Skeletal muscle tissue (tissue), 3 donors: ENCODE measurements at regions not wholly inside any gene's neighbourhood (a gene's known extent, or its start where the extent isn't known, plus 50 kb on each side); places are given as distances from the start of the nearest gene placed in this dataset.

Source experiments
- H3K27ac ChIP-seq: one replicate; pipeline ENCODE4 v1.7.0; 2013; ENCODE audit warnings: mild to moderate bottlenecking, low read depth, low read length, inconsistent platforms
- H3K27me3 ChIP-seq, 3 donors: one replicate each; pipeline ENCODE4 v1.7.0; 2013; ENCODE audit warnings: low read length in 3 of 3; ENCODE audit not compliant: control insufficient read depth in 3 of 3, insufficient read depth in 3 of 3
- H3K36me3 ChIP-seq, 3 donors: one replicate each; pipeline ENCODE4 v1.7.0; 2013; ENCODE audit warnings: low read length in 3 of 3; ENCODE audit not compliant: control insufficient read depth in 3 of 3, insufficient read depth in 3 of 3
- H3K4me1 ChIP-seq, 3 donors: one replicate each; pipeline ENCODE4 v1.7.0; 2013; ENCODE audit warnings: low read length in 3 of 3, mild to moderate bottlenecking in 3 of 3; ENCODE audit not compliant: control insufficient read depth in 3 of 3, insufficient read depth in 3 of 3
- H3K4me3 ChIP-seq, 3 donors: one replicate each; pipeline ENCODE4 v1.7.0; 2013; ENCODE audit warnings: low read length in 3 of 3
- H3K9ac ChIP-seq, 3 donors: one replicate each; pipeline ENCODE4 v1.7.0; 2013; ENCODE audit warnings: low read length in 3 of 3, mild to moderate bottlenecking in 3 of 3, moderate library complexity in 2 of 3, low read depth in 1 of 3
- H3K9me3 ChIP-seq, 3 donors: one replicate each; pipeline ENCODE4 v1.7.0; 2013; ENCODE audit warnings: low read length in 3 of 3; ENCODE audit not compliant: control insufficient read depth in 3 of 3
- donor health status: Osteomylitis.

DNA sequence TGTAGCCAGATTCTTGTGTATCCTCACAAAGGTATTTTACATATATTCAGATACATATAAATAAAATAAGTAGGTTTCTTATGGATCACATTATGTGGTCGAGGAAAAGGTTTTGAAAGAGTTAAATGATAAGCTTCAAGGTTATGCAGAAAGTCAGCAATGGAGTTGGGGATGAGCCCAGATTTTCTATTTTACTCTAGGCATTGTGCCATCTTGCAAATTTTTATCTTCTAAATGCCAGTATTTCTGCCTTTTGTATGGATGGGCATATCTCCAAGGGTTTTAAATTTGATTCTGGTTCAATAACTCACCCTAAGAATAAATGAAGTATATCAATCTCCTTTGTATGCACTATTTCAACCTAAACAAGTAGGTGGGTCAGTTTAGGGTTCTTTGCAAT, 410.7 kb downstream of the DMRTA1 start:
- Histone ChIP-seq H3K9ac (no peak overlapping the region), H3K27ac (no peak overlapping the region), H3K27me3 (no peaks in the 10 kb centered on the region)

GRCh38 chr9:22863106-22863505, 416.5 kb downstream of the DMRTA1 start:
- Histone ChIP-seq H3K9ac (no peak overlapping the region), H3K4me3 (no peak overlapping the region), H3K36me3 (no peaks in the 10 kb centered on the region), H3K9me3 (peaks cover 0 to 3% (median 0%) of the 10 kb centered on the region in 3 donors), H3K27ac (no peak overlapping the region), H3K27me3 (no peaks in the 10 kb centered on the region), H3K4me1 (no peaks in the 10 kb centered on the region)

More for the DNA sequence above, 410.7 kb downstream of the DMRTA1 start:
- peaks cover 0 to 3% (median 0%) of the 10 kb centered on the region in 3 donors for H3K9me3 ChIP-seq
- H3K4me3 ChIP-seq, result no peak overlapping the region
- H3K4me1 ChIP-seq, result no peaks in the 10 kb centered on the region
- no peaks in the 10 kb centered on the region for H3K36me3 ChIP-seq

GRCh38 chr9:22863736-22864135, 417.1 kb downstream of the DMRTA1 start:
- no peaks in the 10 kb centered on the region for H3K36me3 ChIP-seq
- H3K4me3 ChIP-seq, result no peak overlapping the region
- H3K9me3 ChIP-seq, result peaks cover 0 to 3% (median 0%) of the 10 kb centered on the region in 3 donors
- no peak overlapping the region for H3K27ac ChIP-seq
- no peak overlapping the region for H3K9ac ChIP-seq
- no peaks in the 10 kb centered on the region for H3K27me3 ChIP-seq
- H3K4me1 ChIP-seq, result no peaks in the 10 kb centered on the region

GRCh38 chr9:22893196-22893843, 446.7 kb downstream of the DMRTA1 start:
- H3K27ac ChIP-seq, result no peak overlapping the region
- H3K4me1 ChIP-seq, result no peaks in the 10 kb centered on the region
- no peak overlapping the region for H3K4me3 ChIP-seq
- no peaks in the 10 kb centered on the region for H3K27me3 ChIP-seq
- H3K9ac ChIP-seq, result no peak overlapping the region
- H3K9me3 ChIP-seq, result no peaks in the 10 kb centered on the region
- no peaks in the 10 kb centered on the region for H3K36me3 ChIP-seq

DNA sequence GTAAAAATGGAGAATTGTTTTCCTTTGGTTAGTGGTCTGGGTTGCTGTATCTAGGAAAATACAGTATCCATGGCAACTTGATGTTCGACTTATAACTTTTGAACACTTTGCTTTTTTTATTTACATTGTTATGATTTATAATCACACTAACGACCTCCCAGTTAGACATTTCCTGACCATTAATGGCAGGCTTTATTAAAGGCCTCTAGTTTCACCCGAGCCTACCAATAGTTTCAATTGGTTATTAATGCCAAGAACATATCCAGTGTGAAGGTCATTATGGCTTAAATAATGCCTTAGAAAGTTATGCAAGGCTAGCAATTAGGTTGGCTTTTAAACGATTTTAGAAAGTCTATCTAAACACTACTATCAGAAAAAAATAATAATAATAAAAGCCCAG, 452.0 kb downstream of the DMRTA1 start:
- no peaks in the 10 kb centered on the region for H3K4me1 ChIP-seq
- H3K36me3 ChIP-seq, result no peaks in the 10 kb centered on the region

GRCh38 chr9:22911632-22912031, 465.0 kb downstream of the DMRTA1 start:
- no peak overlapping the region for H3K9ac ChIP-seq
- no peaks in the 10 kb centered on the region for H3K27me3 ChIP-seq
- no peaks in the 10 kb centered on the region for H3K36me3 ChIP-seq
- no peaks in the 10 kb centered on the region for H3K4me1 ChIP-seq
- no peak overlapping the region for H3K27ac ChIP-seq
- H3K9me3 ChIP-seq, result no peaks in the 10 kb centered on the region
- no peak overlapping the region for H3K4me3 ChIP-seq

More for the DNA sequence above, 452.0 kb downstream of the DMRTA1 start:
- Histone ChIP-seq H3K9me3 (no peaks in the 10 kb centered on the region), H3K4me3 (no peak overlapping the region), H3K9ac (no peak overlapping the region), H3K27ac (no peak overlapping the region), H3K27me3 (no peaks in the 10 kb centered on the region)

GRCh38 chr9:22913026-22913425, 466.4 kb downstream of the DMRTA1 start:
- Histone ChIP-seq H3K4me3 (no peak overlapping the region), H3K36me3 (no peaks in the 10 kb centered on the region), H3K4me1 (no peaks in the 10 kb centered on the region), H3K9ac (no peak overlapping the region), H3K27me3 (no peaks in the 10 kb centered on the region), H3K9me3 (no peaks in the 10 kb centered on the region), H3K27ac (no peak overlapping the region)

GRCh38 chr9:22913518-22913917, 466.9 kb downstream of the DMRTA1 start:
- no peak overlapping the region for H3K9ac ChIP-seq
- no peak overlapping the region for H3K27ac ChIP-seq
- H3K9me3 ChIP-seq, result no peaks in the 10 kb centered on the region
- H3K27me3 ChIP-seq, result no peaks in the 10 kb centered on the region
- no peak overlapping the region for H3K4me3 ChIP-seq
- no peaks in the 10 kb centered on the region for H3K4me1 ChIP-seq
- H3K36me3 ChIP-seq, result no peaks in the 10 kb centered on the region

DNA sequence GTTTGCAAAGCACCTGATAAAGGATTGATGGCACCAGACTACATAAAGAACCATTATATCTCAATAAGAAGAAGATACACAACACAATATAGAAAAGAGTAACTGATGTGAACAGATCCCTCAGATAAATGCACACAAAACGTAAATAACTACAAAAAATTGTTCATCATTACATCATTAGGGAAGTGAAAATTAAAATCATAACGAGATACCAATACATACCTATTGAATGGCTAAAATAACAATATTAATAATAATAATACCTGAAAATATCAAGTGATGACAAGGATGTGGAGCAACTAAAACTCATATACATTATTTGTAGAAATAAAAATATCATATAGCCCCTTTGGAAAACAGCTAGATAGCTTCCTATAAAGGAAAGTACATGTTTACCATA, 469.5 kb downstream of the DMRTA1 start:
- Histone ChIP-seq H3K27ac (no peak overlapping the region), H3K9me3 (no peaks in the 10 kb centered on the region), H3K36me3 (no peaks in the 10 kb centered on the region), H3K27me3 (no peaks in the 10 kb centered on the region), H3K4me3 (no peak overlapping the region), H3K9ac (no peak overlapping the region), H3K4me1 (no peaks in the 10 kb centered on the region)

DNA sequence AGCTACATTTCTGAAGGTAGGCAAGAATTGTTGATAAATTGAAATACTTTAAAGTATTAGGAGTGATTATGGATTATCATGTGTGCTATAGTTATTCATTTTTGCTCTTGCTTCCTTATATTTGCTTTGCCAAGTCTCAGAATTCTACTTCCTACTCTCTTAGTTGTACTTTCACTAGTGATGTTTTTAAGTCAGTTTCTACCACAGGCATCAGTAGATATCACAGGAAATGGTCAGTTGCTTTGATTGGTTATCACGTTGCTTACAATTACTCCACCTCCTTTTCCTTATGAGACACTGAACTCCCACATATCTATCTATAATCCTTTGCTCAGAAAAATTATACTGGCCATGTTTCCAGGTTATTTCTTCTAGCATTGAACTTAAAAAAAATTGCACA, 472.8 kb downstream of the DMRTA1 start:
- H3K9ac ChIP-seq, result no peak overlapping the region
- H3K9me3 ChIP-seq, result no peaks in the 10 kb centered on the region
- H3K27me3 ChIP-seq, result no peaks in the 10 kb centered on the region
- no peak overlapping the region for H3K27ac ChIP-seq
- H3K4me3 ChIP-seq, result no peak overlapping the region
- H3K36me3 ChIP-seq, result no peaks in the 10 kb centered on the region
- H3K4me1 ChIP-seq, result no peaks in the 10 kb centered on the region
